ENCODE measurements at regions not wholly inside any gene's neighbourhood (a gene's known extent, or its start where the extent isn't known, plus 50 kb on each side); places are given as distances from the start of the nearest gene placed in this dataset.

GRCh38 chr13:85597790-85598500 is 201.3 kb downstream of the SLITRK6 start:
- no peak for TF ChIP-seq EZH2 (IDR thresholded peaks at IDR 0.05; ENCODE audit: borderline replicate concordance, low read depth, low read length, poor library complexity, severe bottlenecking)
- TF ChIP-seq CTCF (conservative IDR thresholded peaks at IDR 0.05; ENCODE audit: low read depth, low read length) = no peak
